Caco-2 (cell line): ENCODE measurements at regions not wholly inside any gene's neighbourhood (a gene's known extent, or its start where the extent isn't known, plus 50 kb on each side); places are given as distances from the start of the nearest gene placed in this dataset.

ENCODE experiments used
- BruUV-seq: library from RNA; stranded (reverse); fragments of 400-500 nt; replicated peaks from 2 replicates; lab custom pipeline; 2021; lab: Mats Ljungman, UMichigan
- CTCF ChIA-PET: fragments of 300-600 bp; sonication (Branson Sonifier 250); formaldehyde crosslinking; loops from one replicate; lab custom pipeline; 2022; ENCODE audit warnings: antibody characterized with exemption; lab: Charles Lee
- POLR2A ChIA-PET: fragments of 300-600 bp; sonication (Branson Sonifier 250); formaldehyde crosslinking; loops from one replicate; lab custom pipeline; 2022; ENCODE audit warnings: antibody characterized with exemption; lab: Charles Lee
- DNase-seq, 2 experiments: peaks; one replicate each; pipeline versions ENCODE4 v3.0.0 to v3.0.0-alpha.2; 2020 to 2022
- H3K27me3 ChIP-seq: replicated peaks from 2 replicates; pipeline ENCODE4 v1.6.0; 2011; ENCODE audit warnings: low read length; ENCODE audit not compliant: control insufficient read depth, insufficient read depth
- H3K36me3 ChIP-seq: 2 replicates; pipeline ENCODE4 v1.5.1; 2011; ENCODE audit warnings: low read length; ENCODE audit not compliant: control insufficient read depth, insufficient read depth
- H3K4me1 ChIP-seq: fragments of 250-450 bp; sonication (Bioruptor Pico); 2 replicates; pipeline ENCODE4 v1.5.1; 2020; ENCODE audit warnings: mild to moderate bottlenecking
- H3K4me3 ChIP-seq: 2 replicates; pipeline ENCODE4 v1.5.1; 2011; ENCODE audit warnings: low read depth, mild to moderate bottlenecking, control low read depth, low read length
- H3K9me3 ChIP-seq: fragments of 250-450 bp; sonication (Bioruptor Pico); 2 replicates; pipeline ENCODE4 v1.5.1; 2020; ENCODE audit warnings: mild to moderate bottlenecking, moderate library complexity
- H3K27ac Mint-ChIP-seq: one replicate; pipeline ENCODE4 v1.8.0; 2022; ENCODE audit warnings: mixed read lengths; ENCODE audit not compliant: unreplicated experiment
- H3K27me3 Mint-ChIP-seq: one replicate; pipeline ENCODE4 v1.8.0; 2022; ENCODE audit warnings: mixed read lengths; ENCODE audit not compliant: insufficient read depth, unreplicated experiment
- H3K36me3 Mint-ChIP-seq: one replicate; pipeline ENCODE4 v1.8.0; 2022; ENCODE audit warnings: mild to moderate bottlenecking, mixed read lengths; ENCODE audit not compliant: insufficient read depth, unreplicated experiment
- H3K4me1 Mint-ChIP-seq: one replicate; pipeline ENCODE4 v1.8.0; 2022; ENCODE audit warnings: low read depth, mixed read lengths; ENCODE audit not compliant: unreplicated experiment
- H3K4me3 Mint-ChIP-seq: one replicate; pipeline ENCODE4 v1.8.0; 2022; ENCODE audit warnings: mild to moderate bottlenecking, moderate library complexity, mixed read lengths; ENCODE audit not compliant: unreplicated experiment
- H3K9me3 Mint-ChIP-seq: one replicate; pipeline ENCODE4 v1.8.0; 2022; ENCODE audit warnings: mixed read lengths; ENCODE audit not compliant: unreplicated experiment
- CTCF ChIP-seq, 2 experiments: fragments of 200-600 bp in 1 of 2; IDR thresholded peaks; 1 replicate in 1 of 2; 2 replicates in 1 of 2; pipeline versions ENCODE4 v1.5.1 to v1.8.0; 2011 to 2022; ENCODE audit warnings: antibody characterized with exemption in 1 of 2, control low read depth in 1 of 2, inconsistent platforms in 1 of 2, low read depth in 1 of 2, low read length in 1 of 2, mild to moderate bottlenecking in 1 of 2, moderate library complexity in 1 of 2; ENCODE audit not compliant: insufficient read depth in 1 of 2, severe bottlenecking in 1 of 2, unreplicated experiment in 1 of 2
- intact Hi-C: fragments of 100-400 bp; cut with micrococcal nuclease; formaldehyde crosslinking; loops from one replicate; pipeline ENCODE4 v1.10.0; 2022; ENCODE audit not compliant: unreplicated experiment

GRCh38 chr10:21398563-21399231 is 126.8 kb downstream of the SKIDA1 start:
- Histone ChIP-seq H3K36me3 (no peaks in the 10 kb centered on the region), H3K9me3 (peaks cover 21% of the 10 kb centered on the region), H3K4me3 (no peak overlapping the region), H3K27me3 (no peaks in the 10 kb centered on the region), H3K4me1 (peaks cover 46% of the 10 kb centered on the region)
- Mint-ChIP-seq H3K9me3 (peaks cover 19% of the 10 kb centered on the region), H3K27me3 (no peaks in the 10 kb centered on the region), H3K4me1 (peaks cover 34% of the 10 kb centered on the region), H3K27ac (peak overlapping the region; percentile 93), H3K4me3 (no peak overlapping the region), H3K36me3 (peaks cover 21% of the 10 kb centered on the region)
- no peak for TF ChIP-seq CTCF (IDR thresholded peaks at IDR 0.05; ENCODE audit: insufficient read depth in 1 of 2, low read depth in 1 of 2, low read length in 1 of 2, severe bottlenecking in 1 of 2, unreplicated experiment in 1 of 2)
- intact Hi-C loops: loop anchor here (1.0 to 2.0 kb wide), 9 partner anchors 16 to 120 kb away; no protein-coding TSS in a partner anchor
- no TSS peak for BruUV-seq
- DNase-seq: no peak
- ChIA-PET POLR2A (interaction anchor here (0.6 to 1.1 kb wide), 4 partner anchors 26 to 566 kb away, joined by 3 to 8 read pairs (median 6); no protein-coding TSS in a partner anchor), CTCF (interaction anchor here (1.2 kb wide), 1 partner anchor 97 kb away, joined by 6 read pairs; no protein-coding TSS in a partner anchor)

DNA sequence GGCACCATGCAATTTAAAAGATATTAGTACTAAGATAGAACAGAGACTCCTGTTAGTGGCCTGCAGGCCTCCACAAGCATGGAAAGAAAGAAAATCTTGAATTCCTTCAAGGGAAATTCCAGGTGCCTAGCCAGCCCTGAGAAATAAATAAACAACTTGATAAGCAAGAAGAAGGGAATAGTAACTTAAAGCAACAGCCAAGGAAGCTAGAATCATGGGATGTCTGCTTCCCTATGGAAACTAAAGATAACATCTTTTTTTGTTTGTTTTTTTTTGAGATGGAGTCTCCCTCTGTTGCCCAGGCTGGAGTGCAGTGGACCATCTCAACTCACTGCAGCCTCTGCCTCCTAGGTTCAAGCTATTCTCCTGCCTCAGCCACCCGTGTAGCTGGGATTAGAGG is 128.6 kb downstream of the SKIDA1 start:
- Mint-ChIP-seq H3K9me3 (peaks cover 19% of the 10 kb centered on the region), H3K4me3 (no peak overlapping the region), H3K36me3 (peaks cover 21% of the 10 kb centered on the region), H3K4me1 (peaks cover 25% of the 10 kb centered on the region), H3K27ac (peak overlapping the region; percentile 10), H3K27me3 (no peaks in the 10 kb centered on the region)
- no peak overlapping the region for H3K4me3 ChIP-seq
- intact Hi-C loops: no loop called here
- TF ChIP-seq CTCF (IDR thresholded peaks at IDR 0.05; ENCODE audit: insufficient read depth in 1 of 2, low read depth in 1 of 2, low read length in 1 of 2, severe bottlenecking in 1 of 2, unreplicated experiment in 1 of 2): no peak
- H3K36me3 ChIP-seq: no peaks in the 10 kb centered on the region
- H3K27me3 ChIP-seq: no peaks in the 10 kb centered on the region
- DNase-seq: no peak
- BruUV-seq: no TSS peak
- H3K9me3 ChIP-seq: peaks cover 22% of the 10 kb centered on the region
- ChIA-PET CTCF (no interaction called here), POLR2A (no interaction called here)
- H3K4me1 ChIP-seq: peaks cover 30% of the 10 kb centered on the region

DNA sequence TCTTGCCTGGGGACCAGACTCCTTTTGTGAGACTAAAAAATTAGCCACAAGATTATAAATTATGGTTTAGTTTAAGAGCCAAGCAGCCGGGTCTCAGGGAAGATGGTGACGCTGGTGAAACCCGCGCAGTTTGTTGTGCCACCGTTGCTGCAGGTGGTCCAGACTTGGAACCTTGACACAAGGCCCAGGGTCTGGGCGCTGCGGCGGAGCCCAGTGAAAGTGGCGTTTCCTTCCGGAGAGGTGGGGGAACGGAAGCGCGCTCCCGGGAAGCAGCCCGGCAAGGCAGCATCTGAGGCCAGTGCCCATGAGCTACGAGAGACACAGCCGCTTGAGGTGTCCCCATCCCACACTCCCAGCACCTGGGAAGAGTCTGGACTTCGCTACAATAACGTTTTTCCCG is 131.6 kb downstream of the SKIDA1 start:
- peaks cover 19% of the 10 kb centered on the region for H3K9me3 Mint-ChIP-seq
- peaks cover 15% of the 10 kb centered on the region for H3K36me3 Mint-ChIP-seq
- Histone ChIP-seq H3K27me3 (no peaks in the 10 kb centered on the region), H3K4me1 (peaks cover 5% of the 10 kb centered on the region), H3K9me3 (peaks cover 22% of the 10 kb centered on the region), H3K4me3 (no peak overlapping the region), H3K36me3 (no peaks in the 10 kb centered on the region)
- intact Hi-C loops: no loop called here
- H3K27ac Mint-ChIP-seq: no peak overlapping the region
- no peak for DNase-seq
- H3K27me3 Mint-ChIP-seq: no peaks in the 10 kb centered on the region
- ChIA-PET POLR2A (no interaction called here), CTCF (no interaction called here)
- TF ChIP-seq CTCF (IDR thresholded peaks at IDR 0.05; ENCODE audit: insufficient read depth in 1 of 2, low read depth in 1 of 2, low read length in 1 of 2, severe bottlenecking in 1 of 2, unreplicated experiment in 1 of 2): no peak
- H3K4me3 Mint-ChIP-seq: no peak overlapping the region
- H3K4me1 Mint-ChIP-seq: peaks cover 13% of the 10 kb centered on the region
- BruUV-seq: no TSS peak
